ENCODE measurements at regions not wholly inside any gene's neighbourhood (a gene's known extent, or its start where the extent isn't known, plus 50 kb on each side); places are given as distances from the start of the nearest gene placed in this dataset.

DNA sequence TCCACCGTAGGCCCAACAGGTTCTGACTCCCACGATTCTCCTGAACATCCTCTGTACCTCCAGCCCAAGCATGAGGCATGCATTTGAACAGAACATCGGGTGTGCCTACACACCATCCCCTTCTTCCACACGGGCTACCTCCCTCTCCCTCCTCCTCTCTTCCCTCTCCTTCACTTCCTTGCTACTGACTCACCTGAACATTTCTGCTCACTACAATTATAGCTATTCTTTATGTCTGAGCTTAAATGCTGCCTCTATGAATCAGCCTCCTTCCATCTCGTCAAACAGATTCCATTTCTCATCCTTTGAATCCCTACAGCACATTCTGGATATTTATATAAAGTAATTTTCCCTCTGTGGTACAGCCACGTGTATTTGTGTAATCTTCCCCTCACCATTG is 71.4 kb upstream of the MYLIP start (continued):
- no peak for TF ChIP-seq ZNF462 (CRISPR knock-in tag; IDR thresholded peaks at IDR 0.05)
- no peak for TF ChIP-seq EZH2 (IDR thresholded peaks at IDR 0.05; ENCODE audit: low read depth, unreplicated experiment)

- H4K20me1 ChIP-seq (replicated peaks; ENCODE audit: insufficient read depth): no peaks in the 10 kb centered on the region
- no peaks in the 10 kb centered on the region for H3K36me3 ChIP-seq (ENCODE audit: insufficient read depth)
- peaks cover 43% of the 10 kb centered on the region for H3K4me1 Mint-ChIP-seq
- DNase-seq (ENCODE audit: low spot score): no peak
- H3K27ac Mint-ChIP-seq: no peak overlapping the region
- no peak overlapping the region for H2AFZ ChIP-seq
- H3K27ac ChIP-seq (ENCODE audit: low read depth): no peak overlapping the region
- H3K4me3 ChIP-seq: no peak overlapping the region
- H3K9me3 Mint-ChIP-seq: peaks cover 6% of the 10 kb centered on the region; the same call in 2 of the 3 replicates
- H3K4me3 Mint-ChIP-seq: no peak overlapping the region
- peaks cover 26% of the 10 kb centered on the region for H3K4me1 ChIP-seq (ENCODE audit: insufficient read depth)
- no peaks in the 10 kb centered on the region for H3F3A ChIP-seq (replicated peaks; ENCODE audit: low read depth)
- no peak for ATAC-seq
- H3K27me3 ChIP-seq (ENCODE audit: insufficient read depth): no peaks in the 10 kb centered on the region
- H3K27me3 Mint-ChIP-seq (ENCODE audit: insufficient read depth, low read depth, poor library complexity): peaks cover 5% of the 10 kb centered on the region
- H3K9me2 ChIP-seq (ENCODE audit: insufficient read depth): no peaks in the 10 kb centered on the region; the same call in 1 of the 2 replicates
- TF ChIP-seq POLR2AphosphoS5 (IDR thresholded peaks at IDR 0.05; ENCODE audit: low read depth): no peak
- TF ChIP-seq, protein P1, sequence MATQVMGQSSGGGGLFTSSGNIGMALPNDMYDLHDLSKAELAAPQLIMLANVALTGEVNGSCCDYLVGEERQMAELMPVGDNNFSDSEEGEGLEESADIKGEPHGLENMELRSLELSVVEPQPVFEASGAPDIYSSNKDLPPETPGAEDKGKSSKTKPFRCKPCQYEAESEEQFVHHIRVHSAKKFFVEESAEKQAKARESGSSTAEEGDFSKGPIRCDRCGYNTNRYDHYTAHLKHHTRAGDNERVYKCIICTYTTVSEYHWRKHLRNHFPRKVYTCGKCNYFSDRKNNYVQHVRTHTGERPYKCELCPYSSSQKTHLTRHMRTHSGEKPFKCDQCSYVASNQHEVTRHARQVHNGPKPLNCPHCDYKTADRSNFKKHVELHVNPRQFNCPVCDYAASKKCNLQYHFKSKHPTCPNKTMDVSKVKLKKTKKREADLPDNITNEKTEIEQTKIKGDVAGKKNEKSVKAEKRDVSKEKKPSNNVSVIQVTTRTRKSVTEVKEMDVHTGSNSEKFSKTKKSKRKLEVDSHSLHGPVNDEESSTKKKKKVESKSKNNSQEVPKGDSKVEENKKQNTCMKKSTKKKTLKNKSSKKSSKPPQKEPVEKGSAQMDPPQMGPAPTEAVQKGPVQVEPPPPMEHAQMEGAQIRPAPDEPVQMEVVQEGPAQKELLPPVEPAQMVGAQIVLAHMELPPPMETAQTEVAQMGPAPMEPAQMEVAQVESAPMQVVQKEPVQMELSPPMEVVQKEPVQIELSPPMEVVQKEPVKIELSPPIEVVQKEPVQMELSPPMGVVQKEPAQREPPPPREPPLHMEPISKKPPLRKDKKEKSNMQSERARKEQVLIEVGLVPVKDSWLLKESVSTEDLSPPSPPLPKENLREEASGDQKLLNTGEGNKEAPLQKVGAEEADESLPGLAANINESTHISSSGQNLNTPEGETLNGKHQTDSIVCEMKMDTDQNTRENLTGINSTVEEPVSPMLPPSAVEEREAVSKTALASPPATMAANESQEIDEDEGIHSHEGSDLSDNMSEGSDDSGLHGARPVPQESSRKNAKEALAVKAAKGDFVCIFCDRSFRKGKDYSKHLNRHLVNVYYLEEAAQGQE (IDR thresholded peaks at IDR 0.05; ENCODE audit: unreplicated experiment): no peak
- H3K36me3 Mint-ChIP-seq (ENCODE audit: low read depth): peaks cover 7% of the 10 kb centered on the region
- H3K79me2 ChIP-seq (replicated peaks; ENCODE audit: insufficient read depth): no peaks in the 10 kb centered on the region
- H3K4me2 ChIP-seq: no peak overlapping the region
These were observed 72.5 kb upstream of the MYLIP start for GRCh38 chr6:16056263-16056870.
